Mesendoderm (in vitro differentiated cells): ENCODE measurements at regions not wholly inside any gene's neighbourhood (a gene's known extent, or its start where the extent isn't known, plus 50 kb on each side); places are given as distances from the start of the nearest gene placed in this dataset.
A peak's percentile ranks its signal among the peaks of the same experiment; 100 is the strongest.
"Not testable (repeated sequence)": the region's sequence is repeated elsewhere in the genome, so short reads cannot be mapped to it uniquely, and the experiment has no call there.

Experiments
- DNase-seq: peaks from one replicate; pipeline ENCODE4 v3.0.0; 2013
- H2AK5ac ChIP-seq: 2 replicates; pipeline ENCODE4 v1.6.1; 2013; ENCODE audit warnings: low read length, inconsistent platforms
- H2BK120ac ChIP-seq: 2 replicates; pipeline ENCODE4 v1.6.1; 2013; ENCODE audit warnings: low read depth, mild to moderate bottlenecking, low read length, moderate library complexity, mixed read lengths
- H2BK15ac ChIP-seq: replicated peaks from 2 replicates; pipeline ENCODE4 v1.6.1; 2013; ENCODE audit warnings: low read depth, mild to moderate bottlenecking, moderate library complexity
- H2BK5ac ChIP-seq: 2 replicates; pipeline ENCODE4 v1.6.1; 2013; ENCODE audit warnings: low read length, inconsistent platforms
- H3K18ac ChIP-seq: 2 replicates; pipeline ENCODE4 v1.6.1; 2013; ENCODE audit warnings: mild to moderate bottlenecking, low read length, mixed read lengths
- H3K23ac ChIP-seq: one replicate; pipeline ENCODE4 v1.6.1; 2013; ENCODE audit warnings: low read length
- H3K27ac ChIP-seq: 2 replicates; pipeline ENCODE4 v1.5.1; 2013; ENCODE audit warnings: low read depth, mild to moderate bottlenecking, inconsistent platforms, low read length, moderate library complexity
- H3K27me3 ChIP-seq: 2 replicates; pipeline ENCODE4 v1.6.1; 2013; ENCODE audit warnings: low read length, control low read depth, mild to moderate bottlenecking, inconsistent platforms; ENCODE audit not compliant: insufficient read depth, poor library complexity
- H3K36me3 ChIP-seq: 2 replicates; pipeline ENCODE4 v1.6.1; 2013; ENCODE audit warnings: low read length, inconsistent platforms; ENCODE audit not compliant: control insufficient read depth, insufficient read depth
- H3K4ac ChIP-seq: one replicate; pipeline ENCODE4 v1.6.1; 2013; ENCODE audit warnings: low read depth, mild to moderate bottlenecking, low read length, moderate library complexity
- H3K4me1 ChIP-seq: 2 replicates; pipeline ENCODE4 v1.6.1; 2013; ENCODE audit warnings: low read depth, low read length, inconsistent platforms; ENCODE audit not compliant: control insufficient read depth
- H3K4me2 ChIP-seq: 2 replicates; pipeline ENCODE4 v1.6.1; 2013; ENCODE audit warnings: low read length
- H3K4me3 ChIP-seq: 2 replicates; pipeline ENCODE4 v1.5.1; 2013; ENCODE audit warnings: mild to moderate bottlenecking, low read length
- H3K56ac ChIP-seq: one replicate; pipeline ENCODE4 v1.6.1; 2013; ENCODE audit warnings: low read length
- H3K79me1 ChIP-seq: 2 replicates; pipeline ENCODE4 v1.6.1; 2013; ENCODE audit warnings: low read length, inconsistent platforms
- H3K79me2 ChIP-seq: 2 replicates; pipeline ENCODE4 v1.6.1; 2013; ENCODE audit warnings: mild to moderate bottlenecking, low read length; ENCODE audit not compliant: control insufficient read depth, insufficient read depth
- H3K9ac ChIP-seq: 2 replicates; pipeline ENCODE4 v1.6.1; 2013; ENCODE audit warnings: low read length, inconsistent platforms
- H4K5ac ChIP-seq: one replicate; pipeline ENCODE4 v1.6.1; 2013; ENCODE audit warnings: low read length
- H4K8ac ChIP-seq: one replicate; pipeline ENCODE4 v1.6.1; 2013; ENCODE audit warnings: low read depth, mild to moderate bottlenecking, control low read depth, low read length, moderate library complexity
- WGBS: extraction: QIAGEN DNeasy Blood & Tissue Kit; methylation state at CpG from one replicate; pipeline ENCODE4 v1.1.7; 2013; ENCODE audit warnings: low lambda C conversion rate, missing lambda C conversion rate; ENCODE audit not compliant: insufficient coverage; ENCODE audit errors: extremely low coverage; 5-methylcytosine and 5-hydroxymethylcytosine counted together

GRCh38 chr21:16460936-16461335 lies 731.2 kb downstream of the USP25 start:
- peak; percentile 7 for DNase-seq
- H3K36me3 ChIP-seq = no peaks in the 10 kb centered on the region
- no CpG with 5 or more reads among the region's 2 CpGs for WGBS

GRCh38 chr21:16464211-16464889 lies 734.6 kb downstream of the USP25 start:
- H2BK5ac ChIP-seq, H3K4me3 ChIP-seq, H4K5ac ChIP-seq, H3K27ac ChIP-seq, H3K18ac ChIP-seq, H3K4me2 ChIP-seq, H3K23ac ChIP-seq, H3K36me3 ChIP-seq, H3K27me3 ChIP-seq, H3K4me1 ChIP-seq, H3K9ac ChIP-seq, H2BK15ac ChIP-seq, H2BK120ac ChIP-seq, H4K8ac ChIP-seq, H3K56ac ChIP-seq, DNase-seq, H3K79me1 ChIP-seq, H3K4ac ChIP-seq, H2AK5ac ChIP-seq, H3K79me2 ChIP-seq: not testable (repeated sequence)
- no CpG with 5 or more reads among the region's 3 CpGs for WGBS

More at GRCh38 chr21:16460936-16461335, 731.2 kb downstream of the USP25 start:
- Histone ChIP-seq H3K4me1 (no peaks in the 10 kb centered on the region), H3K9ac (no peak overlapping the region), H2AK5ac (no peak overlapping the region), H3K18ac (no peak overlapping the region), H3K56ac (no peak overlapping the region), H4K5ac (no peak overlapping the region), H3K4me3 (no peak overlapping the region), H3K79me1 (no peaks in the 10 kb centered on the region), H3K4me2 (no peak overlapping the region), H3K27ac (no peak overlapping the region), H3K79me2 (no peaks in the 10 kb centered on the region), H2BK15ac (no peak overlapping the region), H2BK120ac (no peak overlapping the region), H4K8ac (no peak overlapping the region), H3K27me3 (no peaks in the 10 kb centered on the region), H3K4ac (no peak overlapping the region), H3K23ac (no peak overlapping the region), H2BK5ac (no peak overlapping the region)

DNA sequence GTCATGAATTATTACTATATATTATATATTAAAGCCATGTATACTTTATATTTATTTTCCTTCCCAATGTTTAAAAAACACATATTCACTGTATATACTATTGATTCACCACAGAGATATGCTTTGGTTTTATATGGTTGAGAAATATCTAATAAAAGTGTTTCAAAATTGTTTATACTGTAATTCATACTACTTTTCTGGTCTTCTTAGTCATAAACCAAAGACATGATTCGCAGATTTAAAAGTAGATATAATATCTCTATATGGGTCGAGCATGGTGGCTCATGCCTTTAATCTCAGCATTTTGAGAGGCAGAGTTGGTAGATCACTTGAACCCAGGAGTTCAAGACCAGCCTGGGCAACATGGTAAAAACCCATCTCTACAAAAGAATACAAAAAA lies 738.4 kb downstream of the USP25 start:
- Histone ChIP-seq H3K56ac (no peak overlapping the region), H3K4ac (no peak overlapping the region), H3K4me2 (no peak overlapping the region), H4K8ac (no peak overlapping the region), H2AK5ac (no peak overlapping the region), H3K79me1 (no peaks in the 10 kb centered on the region), H3K27ac (no peak overlapping the region), H3K9ac (no peak overlapping the region), H3K27me3 (no peaks in the 10 kb centered on the region), H3K36me3 (no peaks in the 10 kb centered on the region), H3K23ac (no peak overlapping the region), H2BK5ac (no peak overlapping the region), H4K5ac (no peak overlapping the region), H3K4me3 (no peak overlapping the region), H2BK15ac (no peak overlapping the region), H3K79me2 (no peaks in the 10 kb centered on the region), H3K18ac (no peak overlapping the region), H3K4me1 (no peaks in the 10 kb centered on the region), H2BK120ac (no peak overlapping the region)
- DNase-seq = no peak
- WGBS = no CpG with 5 or more reads among the region's 2 CpGs

- no peak overlapping the region for H2BK15ac ChIP-seq
- H2BK5ac ChIP-seq = no peak overlapping the region
- no peak overlapping the region for H4K5ac ChIP-seq
- H3K27me3 ChIP-seq = no peaks in the 10 kb centered on the region
- DNase-seq = no peak
- no peak overlapping the region for H3K27ac ChIP-seq
- no peak overlapping the region for H3K4me3 ChIP-seq
- no peak overlapping the region for H3K18ac ChIP-seq
- no peak overlapping the region for H3K23ac ChIP-seq
- no peaks in the 10 kb centered on the region for H3K4me1 ChIP-seq
- no peaks in the 10 kb centered on the region for H3K79me2 ChIP-seq
- H3K79me1 ChIP-seq = no peaks in the 10 kb centered on the region
- no peak overlapping the region for H3K9ac ChIP-seq
- WGBS = no CpG with 5 or more reads among the region's 2 CpGs
- no peak overlapping the region for H4K8ac ChIP-seq
- H2BK120ac ChIP-seq = no peak overlapping the region
- H3K56ac ChIP-seq = no peak overlapping the region
- H2AK5ac ChIP-seq = no peak overlapping the region
- no peak overlapping the region for H3K4ac ChIP-seq
- H3K4me2 ChIP-seq = no peak overlapping the region
- H3K36me3 ChIP-seq = no peaks in the 10 kb centered on the region
Measured at GRCh38 chr21:16473988-16474387, 744.2 kb downstream of the USP25 start.

DNA sequence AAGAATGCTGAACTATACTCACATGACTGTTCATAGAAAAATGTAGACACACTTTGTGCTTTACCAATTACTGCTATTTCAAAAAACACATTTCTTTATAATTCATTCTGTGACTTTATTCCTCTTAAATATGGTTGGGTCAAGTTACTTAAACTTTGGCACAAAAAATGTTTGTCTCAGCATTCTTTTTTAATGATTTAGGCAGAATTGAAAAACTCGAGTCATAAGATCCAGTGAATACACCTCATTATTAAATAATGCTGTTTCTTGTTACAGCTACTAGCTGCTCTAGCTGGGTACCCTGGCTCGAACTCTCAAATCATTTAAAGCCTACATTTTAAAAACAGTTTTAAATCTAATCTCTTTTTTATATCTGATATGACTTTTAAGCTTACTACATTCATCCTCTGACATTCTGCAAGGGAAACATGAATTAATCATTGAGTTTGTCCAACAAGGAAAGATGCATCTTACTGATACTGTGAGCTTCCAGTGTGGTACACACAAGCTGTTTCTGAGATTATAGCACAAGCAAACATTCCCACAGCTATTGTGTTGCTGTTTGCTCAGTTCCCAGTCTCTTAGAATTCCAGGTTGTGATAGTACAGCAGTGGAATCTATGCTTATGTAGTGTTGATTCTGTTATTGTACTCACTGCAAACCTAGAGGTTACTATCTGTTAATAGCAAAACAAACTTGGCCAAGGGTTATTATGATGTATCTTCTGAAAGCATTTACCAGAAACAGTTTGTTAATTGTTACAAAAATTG lies 746.5 kb downstream of the USP25 start:
- no CpG with 5 or more reads among the region's 2 CpGs for WGBS

More for the DNA sequence above, 746.5 kb downstream of the USP25 start:
- Histone ChIP-seq H3K4ac (no peak overlapping the region), H4K8ac (no peak overlapping the region), H3K9ac (no peak overlapping the region), H2BK120ac (no peak overlapping the region), H2BK15ac (no peak overlapping the region), H2BK5ac (no peak overlapping the region), H3K56ac (no peak overlapping the region), H3K4me1 (no peaks in the 10 kb centered on the region), H3K27me3 (no peaks in the 10 kb centered on the region), H3K79me1 (no peaks in the 10 kb centered on the region), H3K4me3 (no peak overlapping the region), H3K18ac (no peak overlapping the region), H2AK5ac (no peak overlapping the region), H3K36me3 (no peaks in the 10 kb centered on the region), H3K23ac (no peak overlapping the region), H3K27ac (no peak overlapping the region), H3K4me2 (no peak overlapping the region), H3K79me2 (no peaks in the 10 kb centered on the region), H4K5ac (no peak overlapping the region)
- no peak for DNase-seq
